ENCODE measurements at regions not wholly inside any gene's neighbourhood (a gene's known extent, or its start where the extent isn't known, plus 50 kb on each side); places are given as distances from the start of the nearest gene placed in this dataset.
"Not testable (repeated sequence)": the region's sequence is repeated elsewhere in the genome, so short reads cannot be mapped to it uniquely, and the experiment has no call there.

DNA sequence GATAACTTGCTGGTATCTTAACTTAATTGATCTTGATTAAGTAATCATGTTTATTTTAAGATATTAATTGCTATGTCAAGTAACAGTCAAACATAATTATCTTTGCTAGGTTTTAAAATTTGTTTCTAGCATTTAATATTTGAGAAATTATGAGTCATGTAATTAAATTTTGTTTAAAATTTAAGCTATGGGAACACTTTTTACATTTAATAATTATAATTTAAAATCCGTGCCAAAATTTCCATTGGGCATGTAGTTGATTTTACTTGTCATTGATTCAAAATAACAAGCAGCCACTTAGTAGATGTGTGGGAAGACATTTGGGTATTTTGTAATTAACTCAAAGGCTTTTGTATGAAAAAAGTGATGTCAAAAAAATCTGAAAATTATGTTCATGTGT, 779.6 kb downstream of the PCDH11X start:
- TF ChIP-seq CTCF (IDR thresholded peaks at IDR 0.05 in 8 of 11, conservative IDR thresholded peaks at IDR 0.05 in 3 of 11); POLR2AphosphoS5 (IDR thresholded peaks at IDR 0.05); POLR2A (IDR thresholded peaks at IDR 0.05): not testable (repeated sequence)
